ENCODE measurements at regions not wholly inside any gene's neighbourhood (a gene's known extent, or its start where the extent isn't known, plus 50 kb on each side); places are given as distances from the start of the nearest gene placed in this dataset.
"Not testable (repeated sequence)": the region's sequence is repeated elsewhere in the genome, so short reads cannot be mapped to it uniquely, and the experiment has no call there.

GRCh38 chr16:72578061-72578460 is 406.1 kb upstream of the PMFBP1 start:
- TF ChIP-seq CTCF (IDR thresholded peaks at IDR 0.05 in 8 of 11, conservative IDR thresholded peaks at IDR 0.05 in 3 of 11); POLR2A (IDR thresholded peaks at IDR 0.05); POLR2AphosphoS5 (IDR thresholded peaks at IDR 0.05): not testable (repeated sequence)
